22Rv1 (cell line): ENCODE measurements at regions not wholly inside any gene's neighbourhood (a gene's known extent, or its start where the extent isn't known, plus 50 kb on each side); places are given as distances from the start of the nearest gene placed in this dataset.

Source experiments
- CTCF ChIP-seq: fragments of 450-650 bp; IDR thresholded peaks from 2 replicates; pipeline ENCODE4 v1.5.1; 2017; ENCODE audit warnings: mild to moderate bottlenecking
- ZFX ChIP-seq: fragments of 450-650 bp; IDR thresholded peaks from 2 replicates; pipeline ENCODE4 v1.6.1; 2017; ENCODE audit warnings: antibody characterized with exemption, borderline replicate concordance

GRCh38 chr20:4488407-4489339, 197.6 kb upstream of the PRNP start:
- TF ChIP-seq CTCF (no peak), ZFX (no peak)
